Testis (tissue), 2 donors: ENCODE measurements at regions not wholly inside any gene's neighbourhood (a gene's known extent, or its start where the extent isn't known, plus 50 kb on each side); places are given as distances from the start of the nearest gene placed in this dataset.

Experiments
- POLR2A ChIP-seq: fragments of 450-650 bp; IDR thresholded peaks from one replicate; pipeline ENCODE4 v1.6.1; 2017; ENCODE audit warnings: antibody characterized with exemption, mild to moderate bottlenecking, moderate library complexity
- TF ChIP-seq, protein P1 (sequence below), 3 experiments: fragments of 450-650 bp in 2 of 3; fragments of 200-600 bp in 1 of 3; sonication (generic) in 1 of 3; IDR thresholded peaks; one replicate each; pipeline ENCODE4 v1.5.1; 2016 to 2019; ENCODE audit warnings: antibody characterized with exemption in 3 of 3, mild to moderate bottlenecking in 2 of 3, moderate library complexity in 1 of 3

DNA sequence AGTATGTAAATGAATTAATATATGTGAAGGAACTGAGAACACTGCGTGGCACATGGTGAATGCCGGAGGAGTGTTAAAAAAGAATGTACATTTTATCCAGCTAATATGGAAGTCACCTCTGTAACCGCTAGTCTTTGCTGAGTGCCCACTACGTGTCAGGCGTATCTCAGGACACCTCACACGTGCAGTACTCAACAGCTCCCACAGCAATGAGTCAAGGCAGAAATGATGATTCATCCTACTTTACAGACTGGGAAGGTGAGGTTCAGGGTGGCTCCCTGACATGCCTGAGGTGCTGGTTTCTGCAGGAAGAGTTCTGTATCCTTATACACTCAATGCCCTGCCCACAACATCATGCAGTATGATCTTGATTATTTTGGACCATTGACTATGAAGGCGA is 487.0 kb downstream of the HAPSTR1 start:
- TF ChIP-seq, protein P1, sequence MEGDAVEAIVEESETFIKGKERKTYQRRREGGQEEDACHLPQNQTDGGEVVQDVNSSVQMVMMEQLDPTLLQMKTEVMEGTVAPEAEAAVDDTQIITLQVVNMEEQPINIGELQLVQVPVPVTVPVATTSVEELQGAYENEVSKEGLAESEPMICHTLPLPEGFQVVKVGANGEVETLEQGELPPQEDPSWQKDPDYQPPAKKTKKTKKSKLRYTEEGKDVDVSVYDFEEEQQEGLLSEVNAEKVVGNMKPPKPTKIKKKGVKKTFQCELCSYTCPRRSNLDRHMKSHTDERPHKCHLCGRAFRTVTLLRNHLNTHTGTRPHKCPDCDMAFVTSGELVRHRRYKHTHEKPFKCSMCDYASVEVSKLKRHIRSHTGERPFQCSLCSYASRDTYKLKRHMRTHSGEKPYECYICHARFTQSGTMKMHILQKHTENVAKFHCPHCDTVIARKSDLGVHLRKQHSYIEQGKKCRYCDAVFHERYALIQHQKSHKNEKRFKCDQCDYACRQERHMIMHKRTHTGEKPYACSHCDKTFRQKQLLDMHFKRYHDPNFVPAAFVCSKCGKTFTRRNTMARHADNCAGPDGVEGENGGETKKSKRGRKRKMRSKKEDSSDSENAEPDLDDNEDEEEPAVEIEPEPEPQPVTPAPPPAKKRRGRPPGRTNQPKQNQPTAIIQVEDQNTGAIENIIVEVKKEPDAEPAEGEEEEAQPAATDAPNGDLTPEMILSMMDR (IDR thresholded peaks at IDR 0.05): no peak
- TF ChIP-seq POLR2A: no peak
